ENCODE measurements at regions not wholly inside any gene's neighbourhood (a gene's known extent, or its start where the extent isn't known, plus 50 kb on each side); places are given as distances from the start of the nearest gene placed in this dataset.

- TF ChIP-seq EP300 (IDR thresholded peaks at IDR 0.05; ENCODE audit: borderline replicate concordance) (no peak), REST (IDR thresholded peaks at IDR 0.05; ENCODE audit: low read depth) (no peak), CEBPB (IDR thresholded peaks at IDR 0.05) (no peak), EGR1 (IDR thresholded peaks at IDR 0.05) (no peak), RAD21 (IDR thresholded peaks at IDR 0.05; ENCODE audit: low read depth) (no peak), YY1 (IDR thresholded peaks at IDR 0.05; ENCODE audit: low read depth) (no peak)
- TF ChIP-seq, protein P1, sequence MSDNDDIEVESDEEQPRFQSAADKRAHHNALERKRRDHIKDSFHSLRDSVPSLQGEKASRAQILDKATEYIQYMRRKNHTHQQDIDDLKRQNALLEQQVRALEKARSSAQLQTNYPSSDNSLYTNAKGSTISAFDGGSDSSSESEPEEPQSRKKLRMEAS (IDR thresholded peaks at IDR 0.05): no peak
Measured at GRCh38 chr7:153027210-153027609, 267.7 kb downstream of the ACTR3B start.
